Karpas-422 (cell line): ENCODE measurements at regions not wholly inside any gene's neighbourhood (a gene's known extent, or its start where the extent isn't known, plus 50 kb on each side); places are given as distances from the start of the nearest gene placed in this dataset.
"Not testable (repeated sequence)": the region's sequence is repeated elsewhere in the genome, so short reads cannot be mapped to it uniquely, and the experiment has no call there.

Source experiments
- DNase-seq: peaks from one replicate; pipeline ENCODE4 v3.0.0-alpha.2; 2015
- H2AFZ ChIP-seq: fragments of 200-600 bp; sonication (generic); 2 replicates; pipeline ENCODE4 v1.6.1; 2014; ENCODE audit warnings: antibody characterized with exemption, low read length, mixed read lengths
- H3K27ac ChIP-seq: fragments of 200-600 bp; sonication (generic); 2 replicates; pipeline ENCODE4 v1.5.1; 2014; ENCODE audit warnings: mild to moderate bottlenecking, low read length, moderate library complexity
- H3K27me3 ChIP-seq: fragments of 200-600 bp; sonication (generic); 2 replicates; pipeline ENCODE4 v1.6.1; 2014; ENCODE audit warnings: low read length, mixed read lengths
- H3K36me3 ChIP-seq: fragments of 200-600 bp; sonication (generic); 2 replicates; pipeline ENCODE4 v1.6.1; 2014; ENCODE audit warnings: low read length, mixed read lengths; ENCODE audit not compliant: insufficient read depth
- H3K4me1 ChIP-seq: fragments of 200-600 bp; sonication (generic); 2 replicates; pipeline ENCODE4 v1.6.1; 2014; ENCODE audit warnings: mild to moderate bottlenecking, low read length, mixed read lengths
- H3K4me2 ChIP-seq: fragments of 200-600 bp; sonication (generic); 2 replicates; pipeline ENCODE4 v1.6.1; 2014; ENCODE audit warnings: low read length, low read depth, mild to moderate bottlenecking; ENCODE audit not compliant: poor library complexity, severe bottlenecking
- H3K4me3 ChIP-seq: fragments of 200-600 bp; sonication (generic); 2 replicates; pipeline ENCODE4 v1.5.1; 2014; ENCODE audit warnings: mild to moderate bottlenecking, antibody characterized with exemption, low read length, mixed read lengths
- H3K79me2 ChIP-seq: fragments of 200-600 bp; sonication (generic); 2 replicates; pipeline ENCODE4 v1.6.1; 2014; ENCODE audit warnings: mild to moderate bottlenecking, low read length, mixed read lengths
- H3K9ac ChIP-seq: fragments of 200-600 bp; sonication (generic); 2 replicates; pipeline ENCODE4 v1.6.0; 2014; ENCODE audit warnings: low read length
- H3K9me2 ChIP-seq: fragments of 200-600 bp; sonication (generic), shearing (Covaris generic); replicated peaks from 2 replicates; pipeline ENCODE4 v1.6.0; 2014; ENCODE audit warnings: mild to moderate bottlenecking, low read length, moderate library complexity; ENCODE audit not compliant: insufficient read depth
- H3K9me3 ChIP-seq: fragments of 300-700, 200-600 bp; sonication (generic); 2 replicates; pipeline ENCODE4 v1.6.1; 2014; ENCODE audit warnings: low read length, mixed read lengths
- H4K20me1 ChIP-seq: fragments of 200-600 bp; sonication (generic); 2 replicates; pipeline ENCODE4 v1.6.1; 2014; ENCODE audit warnings: mild to moderate bottlenecking, antibody characterized with exemption, low read length, low read depth; ENCODE audit not compliant: insufficient read depth

- no peaks in the 10 kb centered on the region for H3K27me3 ChIP-seq
- H3K4me2 ChIP-seq = no peak overlapping the region
- no peak overlapping the region for H3K27ac ChIP-seq
- H4K20me1 ChIP-seq = no peaks in the 10 kb centered on the region
- no peaks in the 10 kb centered on the region for H3K36me3 ChIP-seq
- H3K4me1 ChIP-seq = no peaks in the 10 kb centered on the region
- H3K4me3 ChIP-seq = no peak overlapping the region
- no peak overlapping the region for H3K9ac ChIP-seq
- no peak for DNase-seq
- H3K79me2 ChIP-seq = no peaks in the 10 kb centered on the region
- no peak overlapping the region for H2AFZ ChIP-seq
- H3K9me2 ChIP-seq = no peaks in the 10 kb centered on the region
- no peaks in the 10 kb centered on the region for H3K9me3 ChIP-seq
These were observed 184.1 kb upstream of the ARID1B start for GRCh38 chr6:156593127-156593526.

- peaks cover 2% of the 10 kb centered on the region for H3K9me3 ChIP-seq
- peaks cover 4% of the 10 kb centered on the region; the same call in 1 of the 2 replicates for H3K4me1 ChIP-seq
- no peak overlapping the region for H3K9ac ChIP-seq
- no peaks in the 10 kb centered on the region for H4K20me1 ChIP-seq
- 0 out of 2 replicates have a peak, but pooled peaks cover 3% of the 10 kb centered on the region for H3K27me3 ChIP-seq
- H3K36me3 ChIP-seq = no peaks in the 10 kb centered on the region
- H3K79me2 ChIP-seq = no peaks in the 10 kb centered on the region
- no peak overlapping the region for H3K4me2 ChIP-seq
- H2AFZ ChIP-seq = no peak overlapping the region
- H3K27ac ChIP-seq = no peak overlapping the region
- H3K4me3 ChIP-seq = no peak overlapping the region
- no peaks in the 10 kb centered on the region for H3K9me2 ChIP-seq
- DNase-seq = no peak
These were observed 186.7 kb upstream of the ARID1B start for GRCh38 chr6:156590482-156590881.

DNA sequence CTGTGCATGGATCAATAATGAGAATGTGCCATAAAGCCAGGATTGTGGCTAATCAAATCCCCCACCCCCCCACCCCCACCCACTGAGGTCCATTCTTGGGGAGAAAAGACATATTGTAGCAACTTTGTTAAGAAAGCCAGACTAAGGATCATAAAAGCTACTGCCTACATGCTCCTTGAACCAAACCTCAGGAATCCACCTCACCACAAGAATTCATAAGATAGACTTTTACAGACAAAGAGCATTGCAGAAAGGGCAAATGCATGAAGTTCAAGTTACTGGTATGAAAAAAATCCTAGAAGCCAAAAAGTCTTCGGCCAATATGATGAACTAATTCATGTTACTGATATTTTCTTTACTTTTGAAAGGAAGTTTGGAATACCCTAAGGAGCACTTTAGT lies 187.9 kb upstream of the ARID1B start:
- no peak overlapping the region for H3K4me3 ChIP-seq
- no peaks in the 10 kb centered on the region for H3K36me3 ChIP-seq
- no peak overlapping the region for H3K9ac ChIP-seq
- DNase-seq = no peak
- H3K4me2 ChIP-seq = no peak overlapping the region
- H3K27ac ChIP-seq = no peak overlapping the region
- peaks cover 5% of the 10 kb centered on the region; the same call in 1 of the 2 replicates for H3K4me1 ChIP-seq
- H2AFZ ChIP-seq = no peak overlapping the region
- no peaks in the 10 kb centered on the region for H3K9me2 ChIP-seq
- H3K79me2 ChIP-seq = no peaks in the 10 kb centered on the region
- H4K20me1 ChIP-seq = no peaks in the 10 kb centered on the region
- 0 out of 2 replicates have a peak, but pooled peaks cover 3% of the 10 kb centered on the region for H3K27me3 ChIP-seq
- peaks cover 4% of the 10 kb centered on the region for H3K9me3 ChIP-seq

- H3K27ac ChIP-seq = no peak overlapping the region
- H3K9ac ChIP-seq = no peak overlapping the region
- no peaks in the 10 kb centered on the region for H4K20me1 ChIP-seq
- no peak overlapping the region for H3K4me3 ChIP-seq
- no peaks in the 10 kb centered on the region for H3K9me2 ChIP-seq
- no peak overlapping the region for H3K4me2 ChIP-seq
- DNase-seq = no peak
- no peaks in the 10 kb centered on the region for H3K79me2 ChIP-seq
- 0 out of 2 replicates have a peak, but pooled peaks cover 3% of the 10 kb centered on the region for H3K27me3 ChIP-seq
- peaks cover 5% of the 10 kb centered on the region; the same call in 1 of the 2 replicates for H3K4me1 ChIP-seq
- peaks cover 4% of the 10 kb centered on the region for H3K9me3 ChIP-seq
- no peak overlapping the region for H2AFZ ChIP-seq
- H3K36me3 ChIP-seq = no peaks in the 10 kb centered on the region
These were observed 189.4 kb upstream of the ARID1B start for GRCh38 chr6:156587751-156588301.

GRCh38 chr6:156587071-156587470 lies 190.1 kb upstream of the ARID1B start:
- 0 out of 2 replicates have a peak, but pooled peaks cover 3% of the 10 kb centered on the region for H3K27me3 ChIP-seq

GRCh38 chr6:156585859-156586258 lies 191.3 kb upstream of the ARID1B start:
- no peak overlapping the region for H3K9ac ChIP-seq
- peak; percentile 68 for DNase-seq
- H3K27ac ChIP-seq = no peak overlapping the region
- no peak overlapping the region for H3K4me3 ChIP-seq
- H3K9me2 ChIP-seq = no peaks in the 10 kb centered on the region
- H3K4me2 ChIP-seq = no peak overlapping the region
- H3K36me3 ChIP-seq = no peaks in the 10 kb centered on the region
- H3K27me3 ChIP-seq = 0 out of 2 replicates have a peak, but pooled peaks cover 3% of the 10 kb centered on the region
- H3K79me2 ChIP-seq = no peaks in the 10 kb centered on the region
- H4K20me1 ChIP-seq = no peaks in the 10 kb centered on the region
- H2AFZ ChIP-seq = no peak overlapping the region
- peaks cover 5% of the 10 kb centered on the region; the same call in 1 of the 2 replicates for H3K4me1 ChIP-seq
- peaks cover 4% of the 10 kb centered on the region for H3K9me3 ChIP-seq

More at GRCh38 chr6:156587071-156587470, 190.1 kb upstream of the ARID1B start:
- H3K36me3 ChIP-seq = no peaks in the 10 kb centered on the region
- no peaks in the 10 kb centered on the region for H3K79me2 ChIP-seq
- H4K20me1 ChIP-seq = no peaks in the 10 kb centered on the region
- no peak overlapping the region for H3K27ac ChIP-seq
- H3K4me2 ChIP-seq = no peak overlapping the region
- no peaks in the 10 kb centered on the region for H3K9me2 ChIP-seq
- H3K9ac ChIP-seq = no peak overlapping the region
- no peak for DNase-seq
- peaks cover 4% of the 10 kb centered on the region for H3K9me3 ChIP-seq
- no peak overlapping the region for H2AFZ ChIP-seq
- H3K4me3 ChIP-seq = no peak overlapping the region
- H3K4me1 ChIP-seq = peaks cover 5% of the 10 kb centered on the region; the same call in 1 of the 2 replicates

GRCh38 chr6:156584121-156584520 lies 193.1 kb upstream of the ARID1B start:
- not testable (repeated sequence) for H3K4me2 ChIP-seq, H3K36me3 ChIP-seq, H3K27ac ChIP-seq, H3K4me3 ChIP-seq, H3K27me3 ChIP-seq, H3K9me2 ChIP-seq, H4K20me1 ChIP-seq, H3K9ac ChIP-seq, DNase-seq, H3K79me2 ChIP-seq, H2AFZ ChIP-seq, H3K9me3 ChIP-seq, H3K4me1 ChIP-seq

DNA sequence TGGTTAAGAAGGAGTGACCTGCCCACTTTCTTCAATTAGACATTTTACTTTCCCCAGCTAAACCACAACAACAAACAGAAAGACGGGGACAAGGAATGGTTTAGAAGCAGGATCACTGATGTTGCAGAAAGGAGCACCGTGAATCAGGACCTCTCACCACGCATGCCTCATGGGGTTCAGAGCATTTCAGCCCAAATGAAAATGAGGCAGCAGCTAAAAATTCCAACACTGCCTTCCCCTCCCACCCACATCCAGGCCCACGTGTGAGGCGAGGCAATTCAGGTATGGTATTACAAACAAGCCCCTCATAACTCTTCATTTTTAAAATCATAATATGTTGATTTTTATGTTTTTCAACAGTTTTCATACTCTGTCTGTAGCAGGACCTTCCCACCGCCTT lies 194.1 kb upstream of the ARID1B start:
- Histone ChIP-seq H3K79me2 (no peaks in the 10 kb centered on the region), H3K27me3 (0 out of 2 replicates have a peak, but pooled peaks cover 3% of the 10 kb centered on the region), H3K9me2 (no peaks in the 10 kb centered on the region), H4K20me1 (no peaks in the 10 kb centered on the region), H3K4me3 (no peak overlapping the region), H3K9ac (no peak overlapping the region), H3K9me3 (peaks cover 4% of the 10 kb centered on the region), H3K4me1 (peaks cover 5% of the 10 kb centered on the region; the same call in 1 of the 2 replicates), H3K27ac (no peak overlapping the region), H3K4me2 (no peak overlapping the region), H3K36me3 (no peaks in the 10 kb centered on the region), H2AFZ (no peak overlapping the region)
- no peak for DNase-seq
